Endothelial cell (in vitro differentiated cells): ENCODE measurements at regions not wholly inside any gene's neighbourhood (a gene's known extent, or its start where the extent isn't known, plus 50 kb on each side); places are given as distances from the start of the nearest gene placed in this dataset.

Source experiments
- DNase-seq: peaks from one replicate; pipeline ENCODE4 v3.0.0; 2021; ENCODE audit warnings: low spot score
- H3K27ac Mint-ChIP-seq: one replicate; pipeline ENCODE4 v1.8.0; 2021; ENCODE audit warnings: mixed read lengths, inconsistent platforms; ENCODE audit not compliant: unreplicated experiment
- H3K27me3 Mint-ChIP-seq: one replicate; pipeline ENCODE4 v1.8.0; 2021; ENCODE audit warnings: mild to moderate bottlenecking, moderate library complexity, mixed read lengths, inconsistent platforms; ENCODE audit not compliant: unreplicated experiment
- H3K36me3 Mint-ChIP-seq: one replicate; pipeline ENCODE4 v1.8.0; 2021; ENCODE audit warnings: mild to moderate bottlenecking, low read depth, mixed read lengths, inconsistent platforms; ENCODE audit not compliant: unreplicated experiment
- H3K4me1 Mint-ChIP-seq: one replicate; pipeline ENCODE4 v1.8.0; 2021; ENCODE audit warnings: mild to moderate bottlenecking, mixed read lengths, inconsistent platforms; ENCODE audit not compliant: unreplicated experiment
- H3K4me3 Mint-ChIP-seq: one replicate; pipeline ENCODE4 v1.8.0; 2021; ENCODE audit warnings: mild to moderate bottlenecking, mixed read lengths, inconsistent platforms; ENCODE audit not compliant: unreplicated experiment
- H3K9me3 Mint-ChIP-seq: one replicate; pipeline ENCODE4 v1.8.0; 2021; ENCODE audit warnings: mixed read lengths, inconsistent platforms; ENCODE audit not compliant: unreplicated experiment
- CTCF ChIP-seq: fragments of 200-600 bp; sonication (generic); IDR thresholded peaks from one replicate; pipeline ENCODE4 v1.5.0; 2021; ENCODE audit warnings: antibody characterized with exemption; ENCODE audit not compliant: unreplicated experiment

GRCh38 chr5:124866355-124867136, 120.1 kb upstream of the ZNF608 start:
- no peaks in the 10 kb centered on the region for H3K36me3 Mint-ChIP-seq

GRCh38 chr5:124867137-124867704, 120.8 kb upstream of the ZNF608 start:
- no peak for TF ChIP-seq CTCF
- H3K9me3 Mint-ChIP-seq: no peaks in the 10 kb centered on the region
- peaks cover 11% of the 10 kb centered on the region for H3K4me1 Mint-ChIP-seq
- no peak overlapping the region for H3K4me3 Mint-ChIP-seq
- no peak for DNase-seq
- H3K27ac Mint-ChIP-seq: no peak overlapping the region
- H3K27me3 Mint-ChIP-seq: no peaks in the 10 kb centered on the region
- no peaks in the 10 kb centered on the region for H3K36me3 Mint-ChIP-seq

More at GRCh38 chr5:124866355-124867136, 120.1 kb upstream of the ZNF608 start:
- no peak overlapping the region for H3K4me3 Mint-ChIP-seq
- H3K4me1 Mint-ChIP-seq: peaks cover 8% of the 10 kb centered on the region
- TF ChIP-seq CTCF: no peak
- no peak for DNase-seq
- H3K9me3 Mint-ChIP-seq: no peaks in the 10 kb centered on the region
- H3K27ac Mint-ChIP-seq: no peak overlapping the region
- H3K27me3 Mint-ChIP-seq: no peaks in the 10 kb centered on the region

GRCh38 chr5:124868676-124869075, 122.2 kb upstream of the ZNF608 start:
- no peak overlapping the region for H3K4me3 Mint-ChIP-seq
- H3K9me3 Mint-ChIP-seq: no peaks in the 10 kb centered on the region
- H3K27ac Mint-ChIP-seq: no peak overlapping the region
- H3K27me3 Mint-ChIP-seq: peaks cover 1% of the 10 kb centered on the region
- peaks cover 12% of the 10 kb centered on the region for H3K4me1 Mint-ChIP-seq
- no peak for TF ChIP-seq CTCF
- no peak for DNase-seq
- H3K36me3 Mint-ChIP-seq: no peaks in the 10 kb centered on the region

- DNase-seq: no peak
- no peak overlapping the region for H3K4me3 Mint-ChIP-seq
- H3K27ac Mint-ChIP-seq: no peak overlapping the region
- H3K36me3 Mint-ChIP-seq: no peaks in the 10 kb centered on the region
- peaks cover 12% of the 10 kb centered on the region for H3K4me1 Mint-ChIP-seq
- no peaks in the 10 kb centered on the region for H3K9me3 Mint-ChIP-seq
- TF ChIP-seq CTCF: no peak
- peaks cover 1% of the 10 kb centered on the region for H3K27me3 Mint-ChIP-seq
Measured at GRCh38 chr5:124869426-124870033, 123.1 kb upstream of the ZNF608 start.

GRCh38 chr5:124870070-124870469, 123.6 kb upstream of the ZNF608 start:
- Mint-ChIP-seq H3K4me1 (peaks cover 12% of the 10 kb centered on the region), H3K4me3 (no peak overlapping the region), H3K9me3 (no peaks in the 10 kb centered on the region), H3K27me3 (peaks cover 1% of the 10 kb centered on the region), H3K36me3 (no peaks in the 10 kb centered on the region), H3K27ac (no peak overlapping the region)
- no peak for TF ChIP-seq CTCF
- DNase-seq: no peak
